Upper lobe of left lung (tissue), 6 donors: ENCODE measurements at regions not wholly inside any gene's neighbourhood (a gene's known extent, or its start where the extent isn't known, plus 50 kb on each side); places are given as distances from the start of the nearest gene placed in this dataset.

Experiments used
- ATAC-seq, 2 donors: fragments of 200-7000 bp; cut with Tn5 transposase; one replicate each; pipeline ENCODE4 v1.9.1; 2022; ENCODE audit warnings: mild to moderate bottlenecking in 2 of 2, moderate library complexity in 2 of 2; ENCODE audit not compliant: low FRiP score in 2 of 2
- DNase-seq, 2 donors: peaks; one replicate each; pipeline ENCODE4 v3.0.0-alpha.2; 2019 to 2020
- H3K27ac ChIP-seq, 4 donors: fragments of 200-600 bp; sonication (generic); one replicate each; pipeline ENCODE4 v1.5.1; 2016 to 2019
- H3K27me3 ChIP-seq, 4 donors: fragments of 200-600 bp; sonication (generic); one replicate each; pipeline ENCODE4 v1.5.1; 2017 to 2019
- H3K36me3 ChIP-seq, 4 donors: fragments of 200-600 bp; sonication (generic); one replicate each; pipeline ENCODE4 v1.5.1; 2016 to 2019
- H3K4me1 ChIP-seq, 4 donors: fragments of 200-600 bp; sonication (generic); one replicate each; pipeline ENCODE4 v1.5.1; 2018 to 2019
- H3K4me3 ChIP-seq, 4 donors: fragments of 200-600 bp; sonication (generic); one replicate each; pipeline ENCODE4 v1.5.1; 2017 to 2019; ENCODE audit warnings: mild to moderate bottlenecking in 2 of 4, moderate library complexity in 1 of 4
- H3K9me3 ChIP-seq, 4 donors: fragments of 200-600 bp; sonication (generic); one replicate each; pipeline ENCODE4 v1.5.1; 2018 to 2019
- CTCF ChIP-seq, 6 experiments: fragments of 450-650 bp in 4 of 6; fragments of 200-600 bp in 2 of 6; sonication (generic) in 2 of 6; IDR thresholded peaks; one replicate each; pipeline ENCODE4 v1.5.1; 2016 to 2019; ENCODE audit warnings: antibody characterized with exemption in 6 of 6
- EP300 ChIP-seq, 4 donors: sonication (generic); formaldehyde crosslinking; IDR thresholded peaks; one replicate each; pipeline ENCODE4 v1.5.1; 2017; ENCODE audit warnings: antibody characterized with exemption in 4 of 4, control low read depth in 2 of 4
- POLR2A ChIP-seq, 4 donors: fragments of 450-650 bp; IDR thresholded peaks; one replicate each; pipeline ENCODE4 v1.5.1; 2016 to 2017; ENCODE audit warnings: antibody characterized with exemption in 4 of 4, mild to moderate bottlenecking in 2 of 4
- POLR2AphosphoS5 ChIP-seq, 2 donors: sonication (generic); formaldehyde crosslinking; IDR thresholded peaks; one replicate each; pipeline ENCODE4 v1.5.1; 2017; ENCODE audit warnings: antibody characterized with exemption in 2 of 2
- WGBS, 2 donors: methylation state at CpG; one replicate each; pipeline ENCODE4 v1.1.5; 2017 to 2018; 5-methylcytosine and 5-hydroxymethylcytosine counted together
- donor health status: DM: no; HTN: no; CAD: no; lungs with moderate emphysema.
- donor health status: DM: no; HTN: yes; CAD: no; lungs with severe emphysema.

GRCh38 chrX:107565931-107566603 is 62.2 kb upstream of the PRPS1 start:
- DNase-seq, result peak in 1 of 2 donors; percentile 25

GRCh38 chrX:107566604-107567262 is 61.6 kb upstream of the PRPS1 start:
- TF ChIP-seq CTCF (IDR thresholded peaks at IDR 0.05) (no peak), EP300 (IDR thresholded peaks at IDR 0.05) (no peak), POLR2A (IDR thresholded peaks at IDR 0.05) (no peak), POLR2AphosphoS5 (IDR thresholded peaks at IDR 0.05) (no peak)
- Histone ChIP-seq H3K9me3 (no peaks in the 10 kb centered on the region), H3K27ac (no peak overlapping the region), H3K36me3 (no peaks in the 10 kb centered on the region), H3K4me1 (no peaks in the 10 kb centered on the region), H3K4me3 (no peak overlapping the region), H3K27me3 (no peaks in the 10 kb centered on the region)
- WGBS, 2 donors, result 77 to 91% methylated on average over 2 of the region's 2 CpGs
- no peak for DNase-seq
- ATAC-seq, result no peak

More at GRCh38 chrX:107565931-107566603, 62.2 kb upstream of the PRPS1 start:
- Histone ChIP-seq H3K27ac (no peak overlapping the region), H3K9me3 (no peaks in the 10 kb centered on the region), H3K27me3 (no peaks in the 10 kb centered on the region), H3K4me3 (no peak overlapping the region), H3K36me3 (no peaks in the 10 kb centered on the region), H3K4me1 (no peaks in the 10 kb centered on the region)
- no peak for ATAC-seq
- TF ChIP-seq EP300 (IDR thresholded peaks at IDR 0.05) (no peak), POLR2AphosphoS5 (IDR thresholded peaks at IDR 0.05) (no peak)
- WGBS, 2 donors, result 44 to 69% methylated on average over 6 to 7 of the region's 7 CpGs

- Histone ChIP-seq H3K27me3 (no peaks in the 10 kb centered on the region), H3K9me3 (no peaks in the 10 kb centered on the region), H3K27ac (no peak overlapping the region), H3K36me3 (no peaks in the 10 kb centered on the region), H3K4me3 (no peak overlapping the region), H3K4me1 (no peaks in the 10 kb centered on the region)
- no peak for TF ChIP-seq POLR2AphosphoS5 (IDR thresholded peaks at IDR 0.05)
- TF ChIP-seq EP300 (IDR thresholded peaks at IDR 0.05), result no peak
- WGBS, 2 donors, result 41 to 55% methylated on average over 2 of the region's 2 CpGs
- no peak for ATAC-seq
- no peak for DNase-seq
Measured at GRCh38 chrX:107567370-107567769, 60.9 kb upstream of the PRPS1 start.

- Histone ChIP-seq H3K27me3 (no peaks in the 10 kb centered on the region), H3K4me1 (no peaks in the 10 kb centered on the region), H3K4me3 (no peak overlapping the region), H3K9me3 (no peaks in the 10 kb centered on the region), H3K27ac (no peak overlapping the region), H3K36me3 (no peaks in the 10 kb centered on the region)
- ATAC-seq, result no peak
- TF ChIP-seq CTCF (IDR thresholded peaks at IDR 0.05) (no peak), POLR2A (IDR thresholded peaks at IDR 0.05) (no peak), EP300 (IDR thresholded peaks at IDR 0.05) (no peak), POLR2AphosphoS5 (IDR thresholded peaks at IDR 0.05) (no peak)
- WGBS, 2 donors, result 72 to 76% methylated on average over 6 to 9 of the region's 9 CpGs
- DNase-seq, result no peak
Measured at GRCh38 chrX:107571296-107571998, 56.9 kb upstream of the PRPS1 start.

- ATAC-seq (no peak), DNase-seq (no peak)
- H3K36me3 ChIP-seq, result no peaks in the 10 kb centered on the region
- no peaks in the 10 kb centered on the region for H3K9me3 ChIP-seq
- H3K27me3 ChIP-seq, result no peaks in the 10 kb centered on the region
- H3K4me3 ChIP-seq, result no peak overlapping the region
- no peaks in the 10 kb centered on the region for H3K4me1 ChIP-seq
- 83 to 91% methylated on average over 7 of the region's 7 CpGs for WGBS, 2 donors
- TF ChIP-seq POLR2AphosphoS5 (IDR thresholded peaks at IDR 0.05) (no peak), POLR2A (IDR thresholded peaks at IDR 0.05) (no peak), CTCF (IDR thresholded peaks at IDR 0.05) (no peak), EP300 (IDR thresholded peaks at IDR 0.05) (no peak)
- H3K27ac ChIP-seq, result no peak overlapping the region
Measured at GRCh38 chrX:107573016-107573415, 55.3 kb upstream of the PRPS1 start.
